Pancreas (tissue), 10 donors: ENCODE measurements at regions not wholly inside any gene's neighbourhood (a gene's known extent, or its start where the extent isn't known, plus 50 kb on each side); places are given as distances from the start of the nearest gene placed in this dataset.

Experiments
- ATAC-seq, 4 donors: fragments of 200-7000 bp; cut with Tn5 transposase; one replicate each; pipeline versions ENCODE4 v1.8.0 to v1.9.1; 2020; ENCODE audit warnings: mild to moderate bottlenecking in 4 of 4, moderate library complexity in 4 of 4
- DNase-seq, 6 donors: peaks; one replicate each; pipeline ENCODE4 v3.0.0-alpha.2; 2020
- FAIRE-seq: peaks from 2 replicates; lab custom pipeline; 2012; peaks lifted over from hg19 to GRCh38; lab: Jason Lieb, UNC
- H3K27ac ChIP-seq, 4 donors: fragments of 200-600 bp; sonication (generic); 1 replicate in 3 of 4; 2 replicates in 1 of 4; pipeline versions ENCODE4 v1.5.0 to v1.8.0; 2020
- H3K27me3 ChIP-seq, 4 donors: fragments of 200-600 bp; one replicate each; pipeline ENCODE4 v1.8.0; 2021
- H3K36me3 ChIP-seq, 3 donors: fragments of 200-600 bp; sonication (generic) in 1 of 3; one replicate each; pipeline versions ENCODE4 v1.5.0 to v1.8.0; 2020 to 2021
- H3K4me1 ChIP-seq, 3 donors: fragments of 200-600 bp; one replicate each; pipeline ENCODE4 v1.8.0; 2021
- H3K4me3 ChIP-seq, 4 donors: fragments of 200-600 bp; sonication (generic) in 2 of 4; one replicate each; pipeline versions ENCODE4 v1.5.0 to v1.8.0; 2020 to 2021
- H3K9me3 ChIP-seq, 4 donors: fragments of 200-600 bp; one replicate each; pipeline ENCODE4 v1.8.0; 2021
- WGBS, 2 donors: extraction: QIAGEN DNeasy Blood & Tissue Kit; methylation state at CpG; one replicate each; pipeline ENCODE4 v1.1.7; 2013; 5-methylcytosine and 5-hydroxymethylcytosine counted together
- intact Hi-C, 3 donors: fragments of 100-400 bp; cut with DNase I; formaldehyde crosslinking; loops; one replicate each; pipeline versions ENCODE4 v1.11.1 to v1.14.2; 2022
- TF ChIP-seq, protein P1 (sequence below), 4 donors: fragments of 200-600 bp; sonication (generic) in 3 of 4; IDR thresholded peaks; one replicate each; pipeline versions ENCODE4 v1.5.0 to v1.8.0; 2021; ENCODE audit warnings: antibody characterized with exemption in 4 of 4
- donor health status: healthy with polysubstance abuse.
- donor health status: DM: no; HTN: no; CAD: no; lungs with moderate emphysema.
- donor health status: DM: no; HTN: no; CAD: no.
- donor health status: control.
- donor health status: control.
- donor health status: Bipolar disorder and iron deficiency.
- donor health status: DM: yes; HTN: yes; CAD: no.
- donor health status: DM: no; HTN: no; CAD: no.
- donor health status: DM: no; HTN: no; CAD: no.
- donor health status: DM: yes; HTN: yes; CAD: no.

GRCh38 chr19:28155265-28155664 is 1057.7 kb downstream of the UQCRFS1 start:
- no peaks in the 10 kb centered on the region for H3K27me3 ChIP-seq
- no peaks in the 10 kb centered on the region for H3K4me1 ChIP-seq
- H3K27ac ChIP-seq = no peak overlapping the region
- WGBS, 2 donors = 88 to 89% methylated on average over 1 of the region's 1 CpG
- ATAC-seq (no peak), DNase-seq (no peak), FAIRE-seq (no peak)
- H3K9me3 ChIP-seq = no peaks in the 10 kb centered on the region
- TF ChIP-seq, protein P1, sequence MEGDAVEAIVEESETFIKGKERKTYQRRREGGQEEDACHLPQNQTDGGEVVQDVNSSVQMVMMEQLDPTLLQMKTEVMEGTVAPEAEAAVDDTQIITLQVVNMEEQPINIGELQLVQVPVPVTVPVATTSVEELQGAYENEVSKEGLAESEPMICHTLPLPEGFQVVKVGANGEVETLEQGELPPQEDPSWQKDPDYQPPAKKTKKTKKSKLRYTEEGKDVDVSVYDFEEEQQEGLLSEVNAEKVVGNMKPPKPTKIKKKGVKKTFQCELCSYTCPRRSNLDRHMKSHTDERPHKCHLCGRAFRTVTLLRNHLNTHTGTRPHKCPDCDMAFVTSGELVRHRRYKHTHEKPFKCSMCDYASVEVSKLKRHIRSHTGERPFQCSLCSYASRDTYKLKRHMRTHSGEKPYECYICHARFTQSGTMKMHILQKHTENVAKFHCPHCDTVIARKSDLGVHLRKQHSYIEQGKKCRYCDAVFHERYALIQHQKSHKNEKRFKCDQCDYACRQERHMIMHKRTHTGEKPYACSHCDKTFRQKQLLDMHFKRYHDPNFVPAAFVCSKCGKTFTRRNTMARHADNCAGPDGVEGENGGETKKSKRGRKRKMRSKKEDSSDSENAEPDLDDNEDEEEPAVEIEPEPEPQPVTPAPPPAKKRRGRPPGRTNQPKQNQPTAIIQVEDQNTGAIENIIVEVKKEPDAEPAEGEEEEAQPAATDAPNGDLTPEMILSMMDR (IDR thresholded peaks at IDR 0.05) = no peak
- H3K36me3 ChIP-seq = no peaks in the 10 kb centered on the region
- H3K4me3 ChIP-seq = no peak overlapping the region
- intact Hi-C loops = no loop called here

DNA sequence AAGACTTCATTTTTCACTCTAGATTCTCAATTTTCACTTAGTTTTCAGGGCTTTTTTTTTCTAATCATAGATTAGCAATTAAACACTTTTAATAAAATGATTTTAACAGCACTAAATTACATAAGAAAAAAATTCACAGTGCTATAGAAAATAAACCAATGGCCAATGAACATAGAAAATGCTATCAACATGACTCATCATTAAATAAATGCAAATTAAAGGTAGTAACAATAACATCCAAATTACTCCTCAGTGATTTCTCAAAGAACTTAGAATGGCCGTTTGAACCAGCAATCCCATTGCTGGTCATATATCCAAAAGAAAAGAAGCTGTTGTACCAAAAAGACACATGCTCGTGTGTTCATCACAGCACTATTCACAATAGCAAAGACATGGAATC is 1058.9 kb downstream of the UQCRFS1 start:
- Histone ChIP-seq H3K27me3 (no peaks in the 10 kb centered on the region), H3K27ac (no peak overlapping the region), H3K4me3 (no peak overlapping the region), H3K36me3 (no peaks in the 10 kb centered on the region), H3K9me3 (no peaks in the 10 kb centered on the region), H3K4me1 (no peaks in the 10 kb centered on the region)
- FAIRE-seq (no peak), DNase-seq (no peak), ATAC-seq (no peak)
- TF ChIP-seq, protein P1 (IDR thresholded peaks at IDR 0.05) = no peak
- 53 to 73% methylated on average over 2 of the region's 2 CpGs for WGBS, 2 donors
- intact Hi-C loops = no loop called here

DNA sequence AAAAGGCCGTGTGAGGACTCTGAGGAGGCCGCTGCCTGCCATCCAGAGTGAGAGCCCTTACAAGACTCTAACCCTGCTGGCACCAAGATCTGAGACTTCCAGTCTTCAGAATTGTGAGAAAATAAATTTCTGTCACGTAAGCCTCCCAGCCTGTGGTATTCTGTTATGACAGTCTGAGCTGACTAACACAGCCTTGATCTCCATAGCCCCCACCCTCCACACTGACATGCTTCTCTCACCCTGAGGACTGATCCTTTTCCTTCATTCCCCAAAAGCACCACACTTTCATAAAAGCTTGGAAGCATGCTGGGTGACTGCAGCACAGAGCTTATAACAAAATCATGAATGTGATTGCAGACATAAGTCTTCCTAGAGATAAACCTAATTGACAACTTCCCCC is 1059.8 kb downstream of the UQCRFS1 start:
- intact Hi-C loops = no loop called here
- Histone ChIP-seq H3K4me3 (no peak overlapping the region), H3K9me3 (no peaks in the 10 kb centered on the region), H3K27me3 (no peaks in the 10 kb centered on the region), H3K4me1 (no peaks in the 10 kb centered on the region), H3K27ac (no peak overlapping the region), H3K36me3 (no peaks in the 10 kb centered on the region)
- FAIRE-seq (no peak), ATAC-seq (no peak), DNase-seq (no peak)
- 74 to 93% methylated on average over 3 of the region's 3 CpGs for WGBS, 2 donors
- TF ChIP-seq, protein P1 (IDR thresholded peaks at IDR 0.05) = no peak

DNA sequence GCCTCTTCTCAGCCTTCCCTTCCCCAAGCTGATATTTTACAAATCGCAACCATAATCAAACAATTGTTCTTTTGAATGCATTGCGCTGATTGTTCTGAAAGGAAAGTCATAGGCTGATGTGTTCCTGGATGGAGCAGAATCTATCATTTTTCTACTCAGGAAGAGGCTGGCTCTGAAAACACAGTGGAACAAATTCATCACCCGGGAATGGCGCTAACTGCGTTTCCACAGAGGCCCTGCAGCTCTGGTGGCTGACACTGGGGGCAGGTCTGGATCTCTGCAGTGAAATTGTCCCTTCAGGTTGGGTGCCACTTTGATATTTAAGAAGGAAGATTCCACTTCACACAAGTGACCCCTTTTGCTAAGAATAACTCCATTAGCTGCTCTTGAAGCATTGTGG is 1060.8 kb downstream of the UQCRFS1 start:
- FAIRE-seq (no peak), ATAC-seq (no peak), DNase-seq (no peak)
- H3K36me3 ChIP-seq = no peaks in the 10 kb centered on the region
- intact Hi-C loops = no loop called here
- no peaks in the 10 kb centered on the region for H3K9me3 ChIP-seq
- H3K27me3 ChIP-seq = no peaks in the 10 kb centered on the region
- 73 to 74% methylated on average over 5 of the region's 5 CpGs for WGBS, 2 donors
- H3K4me3 ChIP-seq = no peak overlapping the region
- no peaks in the 10 kb centered on the region for H3K4me1 ChIP-seq
- TF ChIP-seq, protein P1 (IDR thresholded peaks at IDR 0.05) = no peak
- H3K27ac ChIP-seq = no peak overlapping the region

DNA sequence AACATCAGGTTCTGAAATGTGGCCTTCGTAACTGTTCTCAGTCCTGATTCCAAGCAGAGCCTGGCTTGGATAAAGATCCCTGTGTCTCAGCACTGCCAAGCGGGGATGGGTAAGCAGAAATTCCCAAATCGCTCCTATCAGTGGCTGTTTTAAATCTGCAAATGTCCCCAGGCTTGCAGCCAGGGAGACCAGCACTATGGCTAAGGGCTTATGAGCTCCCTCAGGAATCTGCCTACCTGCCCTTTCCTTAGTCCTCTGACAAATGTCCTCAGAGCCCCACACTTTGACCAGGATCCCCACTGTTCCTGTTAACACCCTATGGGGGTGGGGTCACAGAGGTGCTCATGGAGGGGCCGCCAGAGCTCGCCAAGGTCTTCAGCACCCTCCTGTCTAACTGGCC is 1062.8 kb downstream of the UQCRFS1 start:
- DNase-seq = no peak
- no peaks in the 10 kb centered on the region for H3K4me1 ChIP-seq

More for the DNA sequence above, 1062.8 kb downstream of the UQCRFS1 start:
- intact Hi-C loops = no loop called here
- Histone ChIP-seq H3K27ac (no peak overlapping the region), H3K27me3 (no peaks in the 10 kb centered on the region), H3K4me3 (no peak overlapping the region), H3K9me3 (no peaks in the 10 kb centered on the region), H3K36me3 (no peaks in the 10 kb centered on the region)
- 66% methylated on average over 5 of the region's 5 CpGs for WGBS, 2 donors
- TF ChIP-seq, protein P1 (IDR thresholded peaks at IDR 0.05) = no peak
- FAIRE-seq (no peak), ATAC-seq (no peak)
